ENCODE measurements at regions not wholly inside any gene's neighbourhood (a gene's known extent, or its start where the extent isn't known, plus 50 kb on each side); places are given as distances from the start of the nearest gene placed in this dataset.

DNA sequence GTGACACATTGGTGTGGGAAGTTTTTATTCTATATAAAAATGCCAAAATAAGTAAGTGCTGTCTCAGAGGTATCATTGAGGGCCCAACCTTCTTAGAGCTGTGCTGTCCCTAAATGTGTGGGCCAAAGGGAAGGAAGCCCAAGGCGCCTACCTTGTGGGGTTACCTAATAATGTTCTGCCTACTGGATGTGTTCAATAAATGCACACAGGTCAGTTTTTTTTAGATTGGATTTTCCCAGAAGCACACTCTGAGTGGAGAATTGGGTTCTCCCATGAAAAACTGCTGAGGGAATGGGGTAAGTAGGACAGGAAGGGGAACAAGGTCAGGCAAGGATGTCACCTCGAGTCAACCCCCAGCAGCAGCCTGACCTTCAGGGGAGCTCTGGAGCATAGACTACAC lies 168.7 kb upstream of the FRMD4B start:
- H3K27ac ChIP-seq: no peak overlapping the region
- H3K36me3 ChIP-seq: no peaks in the 10 kb centered on the region
- H3K9me3 ChIP-seq: no peaks in the 10 kb centered on the region
- no peaks in the 10 kb centered on the region for H3K27me3 ChIP-seq
- TF ChIP-seq POLR2A (IDR thresholded peaks at IDR 0.05) (no peak), CTCF (IDR thresholded peaks at IDR 0.05) (no peak), EP300 (IDR thresholded peaks at IDR 0.05) (no peak), POLR2AphosphoS5 (IDR thresholded peaks at IDR 0.05) (no peak)
- no peaks in the 10 kb centered on the region for H3K4me1 ChIP-seq
- WGBS, 5 donors: 74 to 88% (median 88%) methylated on average over 2 of the region's 2 CpGs
- H3K4me3 ChIP-seq: no peak overlapping the region
- intact Hi-C loops (cut with DNase I; ENCODE audit: low total_unique reads): no loop called here
- DNase-seq: no peak

DNA sequence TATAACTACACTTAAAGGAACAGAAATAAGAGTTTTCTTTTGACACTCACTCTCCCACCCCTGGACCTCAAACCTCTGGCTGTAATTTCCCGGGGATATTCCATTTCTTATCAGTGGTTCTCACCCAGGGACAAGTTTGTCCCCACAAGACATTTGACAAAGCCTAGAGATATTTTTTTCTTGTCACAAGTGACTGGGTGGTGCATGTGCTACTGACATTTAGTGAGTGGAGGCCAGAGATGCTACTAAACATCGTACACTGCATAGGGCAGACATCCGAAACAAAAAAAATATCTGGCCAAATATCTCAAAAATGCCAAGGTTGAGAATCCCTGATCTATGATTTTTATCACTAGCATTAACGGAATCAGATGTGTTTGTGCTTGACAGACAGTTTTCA lies 168.0 kb upstream of the FRMD4B start:
- Histone ChIP-seq H3K27me3 (no peaks in the 10 kb centered on the region), H3K27ac (no peak overlapping the region), H3K36me3 (no peaks in the 10 kb centered on the region), H3K4me1 (no peaks in the 10 kb centered on the region), H3K9me3 (no peaks in the 10 kb centered on the region), H3K4me3 (no peak overlapping the region)
- intact Hi-C loops (cut with DNase I; ENCODE audit: low total_unique reads): no loop called here
- DNase-seq: no peak
- 65 to 73% (median 71%) methylated on average over 4 of the region's 4 CpGs for WGBS, 5 donors
- no peak for TF ChIP-seq POLR2A (IDR thresholded peaks at IDR 0.05)

DNA sequence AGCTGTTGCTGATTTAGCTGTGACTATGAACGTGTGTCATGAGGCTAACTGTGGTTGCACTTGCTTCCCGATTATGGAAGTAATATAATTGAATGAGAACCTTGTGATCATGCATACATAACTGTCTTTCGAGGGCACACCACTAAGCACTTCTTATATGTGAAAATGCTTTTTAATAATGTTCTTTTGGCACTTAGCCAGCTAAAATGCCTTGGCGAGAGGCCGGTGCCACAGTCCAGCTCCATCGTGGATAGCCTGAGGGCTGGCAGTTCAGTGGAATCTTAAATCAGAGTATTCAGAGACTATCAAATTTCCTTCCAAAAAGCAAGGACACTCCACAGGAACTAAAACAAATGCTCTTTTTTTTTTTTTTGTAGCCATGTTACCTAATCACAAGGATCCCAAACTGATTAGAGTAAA lies 161.6 kb upstream of the FRMD4B start:
- Histone ChIP-seq H3K4me3 (no peak overlapping the region), H3K9me3 (no peaks in the 10 kb centered on the region), H3K4me1 (peaks cover 3 to 7% (median 4%) of the 10 kb centered on the region in 4 donors), H3K36me3 (no peaks in the 10 kb centered on the region), H3K27ac (no peak overlapping the region), H3K27me3 (peaks cover 4 to 15% (median 7%) of the 10 kb centered on the region in 3 donors)
- TF ChIP-seq POLR2A (IDR thresholded peaks at IDR 0.05) (no peak), POLR2AphosphoS5 (IDR thresholded peaks at IDR 0.05) (no peak), CTCF (IDR thresholded peaks at IDR 0.05) (no peak), EP300 (IDR thresholded peaks at IDR 0.05) (no peak)
- DNase-seq: no peak
- 70 to 82% (median 77%) methylated on average over 6 of the region's 6 CpGs for WGBS, 5 donors
- intact Hi-C loops (cut with DNase I; ENCODE audit: low total_unique reads): no loop called here

DNA sequence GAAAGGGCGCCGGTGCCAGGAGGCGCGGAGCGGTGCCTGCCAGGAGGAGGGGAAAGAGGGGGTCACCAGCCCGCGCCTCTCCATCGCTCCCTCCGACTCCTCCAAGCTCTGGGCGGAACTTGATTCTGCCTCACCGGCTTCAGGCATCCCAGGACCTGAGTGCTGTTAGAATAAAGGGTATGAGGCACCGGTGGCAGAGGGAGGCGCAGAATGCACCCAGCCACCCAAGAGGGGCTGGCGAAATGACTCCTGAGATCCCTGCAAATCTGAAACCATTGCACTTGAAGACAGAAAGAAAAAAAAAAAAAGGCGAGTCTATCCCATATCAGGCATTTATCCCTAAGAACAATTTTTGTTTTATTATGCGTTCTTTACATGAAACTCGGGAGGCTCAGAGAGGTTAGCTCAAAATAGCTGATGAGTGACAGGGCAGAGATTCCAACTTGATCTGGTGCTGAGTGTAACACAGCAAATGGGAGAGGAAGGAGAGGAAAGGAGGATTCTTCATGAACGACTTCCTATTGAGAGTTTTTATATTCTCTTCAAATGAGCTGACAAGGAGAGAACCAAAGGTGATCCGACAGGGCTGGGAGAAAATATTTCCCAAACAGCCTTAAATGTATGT lies 157.0 kb upstream of the FRMD4B start:
- intact Hi-C loops (cut with DNase I; ENCODE audit: low total_unique reads): no loop called here
- no peak for TF ChIP-seq CTCF (IDR thresholded peaks at IDR 0.05)
- no peak for TF ChIP-seq EP300 (IDR thresholded peaks at IDR 0.05)
- TF ChIP-seq POLR2AphosphoS5 (IDR thresholded peaks at IDR 0.05): no peak
- no peak for TF ChIP-seq POLR2A (IDR thresholded peaks at IDR 0.05)
- Histone ChIP-seq H3K4me1 (peaks cover 15 to 26% (median 18%) of the 10 kb centered on the region in 4 donors), H3K27ac (peak overlapping the region in 1 of 5 donors; percentile 46), H3K27me3 (peaks cover 13 to 34% (median 25%) of the 10 kb centered on the region in 3 donors), H3K36me3 (no peaks in the 10 kb centered on the region), H3K4me3 (peak overlapping the region; percentile 34 to 58 (median 50)), H3K9me3 (no peaks in the 10 kb centered on the region)
- no peak for DNase-seq
- 9 to 16% (median 12%) methylated on average over 16 to 19 of the region's 19 CpGs for WGBS, 5 donors

GRCh38 chr3:69542089-69542804 lies 156.4 kb upstream of the FRMD4B start:
- Histone ChIP-seq H3K4me1 (peaks cover 15 to 26% (median 18%) of the 10 kb centered on the region in 4 donors), H3K9me3 (no peaks in the 10 kb centered on the region), H3K27me3 (peaks cover 13 to 34% (median 25%) of the 10 kb centered on the region in 3 donors), H3K27ac (peak overlapping the region in 3 of 5 donors; percentile 8 to 46 (median 14)), H3K4me3 (peak overlapping the region; percentile 34 to 58 (median 50)), H3K36me3 (no peaks in the 10 kb centered on the region)
- DNase-seq: peak in 1 of 2 donors; percentile 66
- intact Hi-C loops (cut with DNase I; ENCODE audit: low total_unique reads): no loop called here
- no peak for TF ChIP-seq POLR2A (IDR thresholded peaks at IDR 0.05)
- TF ChIP-seq CTCF (IDR thresholded peaks at IDR 0.05): no peak
- TF ChIP-seq EP300 (IDR thresholded peaks at IDR 0.05): no peak
- TF ChIP-seq POLR2AphosphoS5 (IDR thresholded peaks at IDR 0.05): no peak
- WGBS, 5 donors: 2 to 7% (median 2%) methylated on average over 44 to 75 of the region's 75 CpGs

Measured in stomach (tissue), 8 donors.